Lower lobe of right lung (tissue), 2 donors: ENCODE measurements at regions not wholly inside any gene's neighbourhood (a gene's known extent, or its start where the extent isn't known, plus 50 kb on each side); places are given as distances from the start of the nearest gene placed in this dataset.
"Not testable (repeated sequence)": the region's sequence is repeated elsewhere in the genome, so short reads cannot be mapped to it uniquely, and the experiment has no call there.

ENCODE experiments used
- ATAC-seq, 2 donors: fragments of 200-7000 bp; cut with Tn5 transposase; one replicate each; pipeline ENCODE4 v1.9.1; 2020 to 2022; ENCODE audit warnings: mild to moderate bottlenecking in 2 of 2, moderate library complexity in 2 of 2
- DNase-seq: peaks from one replicate; pipeline ENCODE4 v3.0.0-alpha.2; 2020
- H3K27ac ChIP-seq: fragments of 200-600 bp; one replicate; pipeline ENCODE4 v1.8.0; 2022
- H3K27me3 ChIP-seq: fragments of 200-600 bp; one replicate; pipeline ENCODE4 v1.8.0; 2022; ENCODE audit warnings: low read depth
- H3K36me3 ChIP-seq: fragments of 200-600 bp; one replicate; pipeline ENCODE4 v1.8.0; 2022; ENCODE audit warnings: mild to moderate bottlenecking
- H3K4me1 ChIP-seq: fragments of 200-600 bp; one replicate; pipeline ENCODE4 v1.8.0; 2022
- H3K4me3 ChIP-seq: fragments of 200-600 bp; one replicate; pipeline ENCODE4 v1.8.0; 2022; ENCODE audit warnings: mild to moderate bottlenecking
- H3K9me3 ChIP-seq: fragments of 200-600 bp; one replicate; pipeline ENCODE4 v1.8.0; 2022
- intact Hi-C: fragments of 100-400 bp; cut with DNase I; formaldehyde crosslinking; loops from one replicate; pipeline ENCODE4 v1.11.0; 2022
- TF ChIP-seq, protein P1 (sequence below): fragments of 200-600 bp; IDR thresholded peaks from one replicate; pipeline ENCODE4 v1.8.0; 2022; ENCODE audit warnings: antibody characterized with exemption, mild to moderate bottlenecking
- donor health status: DM: no; HTN: yes; CAD: no; lungs with severe emphysema.

DNA sequence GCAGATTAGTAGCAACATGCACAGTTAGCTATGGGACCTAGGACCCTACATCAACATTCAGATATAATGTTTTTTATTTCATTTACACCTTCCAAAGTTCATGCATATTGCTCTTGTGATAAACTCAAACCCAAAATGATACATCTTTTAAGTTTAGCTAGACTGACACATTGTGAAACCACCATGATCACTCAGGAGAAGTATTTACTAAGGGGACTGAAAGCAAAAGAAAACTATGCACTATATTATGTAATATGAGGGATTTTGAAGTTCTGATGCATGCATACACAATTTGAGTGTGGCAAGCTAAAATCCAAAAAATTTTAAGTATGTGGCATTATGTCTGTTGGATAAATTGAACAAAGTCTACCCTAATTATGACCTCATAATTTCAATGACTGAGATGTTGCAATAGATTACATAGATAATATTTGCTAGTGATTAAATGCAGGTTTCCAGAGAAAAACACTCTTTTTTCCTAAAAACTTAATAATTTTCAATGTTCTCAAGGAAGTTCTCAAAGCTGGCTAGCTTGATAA is 914.8 kb upstream of the GRIA3 start:
- ATAC-seq (no peak), DNase-seq (no peak)
- H3K36me3 ChIP-seq = no peaks in the 10 kb centered on the region
- H3K27me3 ChIP-seq = no peaks in the 10 kb centered on the region
- no peaks in the 10 kb centered on the region for H3K9me3 ChIP-seq
- intact Hi-C loops = no loop called here
- no peaks in the 10 kb centered on the region for H3K4me1 ChIP-seq
- no peak overlapping the region for H3K4me3 ChIP-seq
- H3K27ac ChIP-seq = no peak overlapping the region
- TF ChIP-seq, protein P1, sequence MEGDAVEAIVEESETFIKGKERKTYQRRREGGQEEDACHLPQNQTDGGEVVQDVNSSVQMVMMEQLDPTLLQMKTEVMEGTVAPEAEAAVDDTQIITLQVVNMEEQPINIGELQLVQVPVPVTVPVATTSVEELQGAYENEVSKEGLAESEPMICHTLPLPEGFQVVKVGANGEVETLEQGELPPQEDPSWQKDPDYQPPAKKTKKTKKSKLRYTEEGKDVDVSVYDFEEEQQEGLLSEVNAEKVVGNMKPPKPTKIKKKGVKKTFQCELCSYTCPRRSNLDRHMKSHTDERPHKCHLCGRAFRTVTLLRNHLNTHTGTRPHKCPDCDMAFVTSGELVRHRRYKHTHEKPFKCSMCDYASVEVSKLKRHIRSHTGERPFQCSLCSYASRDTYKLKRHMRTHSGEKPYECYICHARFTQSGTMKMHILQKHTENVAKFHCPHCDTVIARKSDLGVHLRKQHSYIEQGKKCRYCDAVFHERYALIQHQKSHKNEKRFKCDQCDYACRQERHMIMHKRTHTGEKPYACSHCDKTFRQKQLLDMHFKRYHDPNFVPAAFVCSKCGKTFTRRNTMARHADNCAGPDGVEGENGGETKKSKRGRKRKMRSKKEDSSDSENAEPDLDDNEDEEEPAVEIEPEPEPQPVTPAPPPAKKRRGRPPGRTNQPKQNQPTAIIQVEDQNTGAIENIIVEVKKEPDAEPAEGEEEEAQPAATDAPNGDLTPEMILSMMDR = no peak

- no peaks in the 10 kb centered on the region for H3K36me3 ChIP-seq
Observed at GRCh38 chrX:122270809-122271494, 913.1 kb upstream of the GRIA3 start.

DNA sequence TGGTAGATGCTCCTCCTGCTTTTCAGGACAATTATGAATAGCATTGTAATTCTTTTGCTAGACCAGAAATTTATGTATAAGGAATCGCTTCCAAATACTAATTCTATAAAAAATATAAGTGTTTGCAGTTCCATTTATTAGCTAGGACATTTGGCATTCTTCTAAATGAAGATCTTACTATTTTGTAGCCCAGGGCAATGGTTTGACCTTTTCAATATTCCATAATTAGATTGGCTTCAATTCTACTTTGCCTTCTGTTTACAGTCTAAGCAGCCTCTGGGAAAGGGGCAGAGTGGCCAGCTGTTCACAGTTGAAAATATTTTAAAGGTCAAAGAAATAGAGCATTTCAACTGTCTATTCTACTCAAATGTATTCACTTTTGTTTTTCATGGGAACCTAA is 912.1 kb upstream of the GRIA3 start:
- no peak for DNase-seq

More at GRCh38 chrX:122270809-122271494, 913.1 kb upstream of the GRIA3 start:
- ATAC-seq (no peak), DNase-seq (no peak)
- Histone ChIP-seq H3K27me3 (no peaks in the 10 kb centered on the region), H3K4me3 (no peak overlapping the region), H3K4me1 (no peaks in the 10 kb centered on the region), H3K27ac (no peak overlapping the region), H3K9me3 (no peaks in the 10 kb centered on the region)
- intact Hi-C loops = no loop called here
- TF ChIP-seq, protein P1 = no peak

DNA sequence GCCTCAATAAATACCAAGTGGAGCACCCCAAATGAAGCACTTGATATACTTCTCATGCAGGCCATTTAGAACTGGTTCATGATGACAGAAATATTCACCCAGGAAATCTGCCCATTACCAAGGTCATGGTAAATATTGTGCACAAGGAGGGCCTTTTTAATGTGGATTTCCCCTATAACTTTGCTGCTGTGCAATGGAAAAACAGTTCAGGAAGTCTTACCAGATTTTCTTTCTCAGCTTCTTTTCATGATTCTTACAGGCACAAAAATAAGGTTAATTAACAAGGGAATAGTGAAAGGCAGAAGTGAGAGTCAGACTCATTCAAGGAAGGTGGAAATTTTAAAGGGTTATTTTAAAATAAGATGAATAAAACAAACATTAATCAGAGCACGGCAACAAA is 904.3 kb upstream of the GRIA3 start:
- H3K4me1 ChIP-seq = no peaks in the 10 kb centered on the region
- no peak for DNase-seq
- no peaks in the 10 kb centered on the region for H3K36me3 ChIP-seq
- H3K9me3 ChIP-seq = no peaks in the 10 kb centered on the region
- TF ChIP-seq, protein P1 = no peak
- H3K27me3 ChIP-seq = no peaks in the 10 kb centered on the region
- intact Hi-C loops = no loop called here
- no peak for ATAC-seq
- H3K27ac ChIP-seq = no peak overlapping the region
- H3K4me3 ChIP-seq = no peak overlapping the region

More for the DNA sequence above, 912.1 kb upstream of the GRIA3 start:
- no peak for ATAC-seq
- intact Hi-C loops = no loop called here
- H3K27me3 ChIP-seq = no peaks in the 10 kb centered on the region
- H3K4me3 ChIP-seq = no peak overlapping the region
- no peaks in the 10 kb centered on the region for H3K4me1 ChIP-seq
- TF ChIP-seq, protein P1 = no peak
- H3K9me3 ChIP-seq = no peaks in the 10 kb centered on the region
- no peak overlapping the region for H3K27ac ChIP-seq
- no peaks in the 10 kb centered on the region for H3K36me3 ChIP-seq

GRCh38 chrX:122299822-122300221 is 884.3 kb upstream of the GRIA3 start:
- H3K36me3 ChIP-seq, intact Hi-C loops, H3K4me3 ChIP-seq, H3K27me3 ChIP-seq, H3K4me1 ChIP-seq, H3K9me3 ChIP-seq, ATAC-seq, H3K27ac ChIP-seq, DNase-seq: not testable (repeated sequence)

DNA sequence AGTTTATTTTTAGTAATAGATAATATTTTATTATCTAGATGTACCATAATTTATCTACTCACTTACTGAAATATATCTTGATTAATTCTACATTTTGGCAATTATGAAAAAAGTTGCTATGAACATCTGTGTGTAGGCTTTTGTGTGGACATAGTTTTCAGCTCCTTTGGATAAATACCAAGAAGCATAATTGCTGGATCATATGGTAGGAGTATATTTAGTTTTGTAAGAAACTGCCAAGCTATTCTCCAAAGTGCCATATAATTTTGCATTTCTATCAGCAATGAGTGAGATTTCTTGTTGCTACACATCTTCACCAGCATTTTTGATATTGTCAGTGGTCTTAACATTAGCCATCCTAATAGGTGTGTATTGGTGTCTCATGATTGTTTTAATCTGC is 882.6 kb upstream of the GRIA3 start:
- TF ChIP-seq, protein P1 = no peak
- H3K27me3 ChIP-seq = no peaks in the 10 kb centered on the region
- no peak overlapping the region for H3K4me3 ChIP-seq
- no peak for ATAC-seq
- intact Hi-C loops = no loop called here
- no peaks in the 10 kb centered on the region for H3K9me3 ChIP-seq
- H3K4me1 ChIP-seq = no peaks in the 10 kb centered on the region
- no peaks in the 10 kb centered on the region for H3K36me3 ChIP-seq
- no peak for DNase-seq
- no peak overlapping the region for H3K27ac ChIP-seq
